Gastrocnemius medialis (tissue), 4 donors: ENCODE measurements at regions not wholly inside any gene's neighbourhood (a gene's known extent, or its start where the extent isn't known, plus 50 kb on each side); places are given as distances from the start of the nearest gene placed in this dataset.

Experiments
- POLR2A ChIP-seq, 2 donors: fragments of 450-650 bp; IDR thresholded peaks; one replicate each; pipeline ENCODE4 v1.6.1; 2017; ENCODE audit warnings: antibody characterized with exemption in 2 of 2, mild to moderate bottlenecking in 2 of 2, moderate library complexity in 2 of 2
- TF ChIP-seq, protein P1 (sequence below), 5 experiments: fragments of 450-650 bp in 3 of 5; fragments of 200-600 bp in 2 of 5; sonication (generic) in 2 of 5; IDR thresholded peaks in 4 of 5; conservative IDR thresholded peaks in 1 of 5; 1 replicate in 4 of 5; 2 replicates in 1 of 5; pipeline ENCODE4 v1.5.1; 2016 to 2019; ENCODE audit warnings: antibody characterized with exemption in 5 of 5, mild to moderate bottlenecking in 3 of 5, moderate library complexity in 3 of 5

DNA sequence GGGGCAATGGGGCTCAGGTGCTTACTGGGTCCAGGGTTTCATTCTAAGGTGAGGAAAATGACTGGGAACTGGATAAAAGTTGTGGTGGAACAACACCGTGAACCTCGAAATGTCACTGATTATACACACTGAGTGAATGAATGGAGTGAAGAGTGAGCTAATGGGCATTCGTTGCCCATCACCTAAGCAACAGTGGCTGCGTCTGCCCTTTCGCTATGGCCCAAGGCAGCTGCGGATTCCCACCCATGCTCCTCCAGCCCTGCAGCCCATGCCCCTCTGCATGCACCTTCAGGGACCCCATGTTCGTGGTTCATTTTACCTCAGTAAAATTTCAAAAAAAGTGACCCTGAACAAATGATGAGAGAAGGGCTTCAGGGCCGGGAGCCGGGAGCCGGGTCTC is 196.3 kb downstream of the CTTN start:
- TF ChIP-seq, protein P1, sequence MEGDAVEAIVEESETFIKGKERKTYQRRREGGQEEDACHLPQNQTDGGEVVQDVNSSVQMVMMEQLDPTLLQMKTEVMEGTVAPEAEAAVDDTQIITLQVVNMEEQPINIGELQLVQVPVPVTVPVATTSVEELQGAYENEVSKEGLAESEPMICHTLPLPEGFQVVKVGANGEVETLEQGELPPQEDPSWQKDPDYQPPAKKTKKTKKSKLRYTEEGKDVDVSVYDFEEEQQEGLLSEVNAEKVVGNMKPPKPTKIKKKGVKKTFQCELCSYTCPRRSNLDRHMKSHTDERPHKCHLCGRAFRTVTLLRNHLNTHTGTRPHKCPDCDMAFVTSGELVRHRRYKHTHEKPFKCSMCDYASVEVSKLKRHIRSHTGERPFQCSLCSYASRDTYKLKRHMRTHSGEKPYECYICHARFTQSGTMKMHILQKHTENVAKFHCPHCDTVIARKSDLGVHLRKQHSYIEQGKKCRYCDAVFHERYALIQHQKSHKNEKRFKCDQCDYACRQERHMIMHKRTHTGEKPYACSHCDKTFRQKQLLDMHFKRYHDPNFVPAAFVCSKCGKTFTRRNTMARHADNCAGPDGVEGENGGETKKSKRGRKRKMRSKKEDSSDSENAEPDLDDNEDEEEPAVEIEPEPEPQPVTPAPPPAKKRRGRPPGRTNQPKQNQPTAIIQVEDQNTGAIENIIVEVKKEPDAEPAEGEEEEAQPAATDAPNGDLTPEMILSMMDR (IDR thresholded peaks at IDR 0.05 in 4 of 5, conservative IDR thresholded peaks at IDR 0.05 in 1 of 5), result no peak
- no peak for TF ChIP-seq POLR2A (IDR thresholded peaks at IDR 0.05)
